ENCODE measurements at regions not wholly inside any gene's neighbourhood (a gene's known extent, or its start where the extent isn't known, plus 50 kb on each side); places are given as distances from the start of the nearest gene placed in this dataset.

DNA sequence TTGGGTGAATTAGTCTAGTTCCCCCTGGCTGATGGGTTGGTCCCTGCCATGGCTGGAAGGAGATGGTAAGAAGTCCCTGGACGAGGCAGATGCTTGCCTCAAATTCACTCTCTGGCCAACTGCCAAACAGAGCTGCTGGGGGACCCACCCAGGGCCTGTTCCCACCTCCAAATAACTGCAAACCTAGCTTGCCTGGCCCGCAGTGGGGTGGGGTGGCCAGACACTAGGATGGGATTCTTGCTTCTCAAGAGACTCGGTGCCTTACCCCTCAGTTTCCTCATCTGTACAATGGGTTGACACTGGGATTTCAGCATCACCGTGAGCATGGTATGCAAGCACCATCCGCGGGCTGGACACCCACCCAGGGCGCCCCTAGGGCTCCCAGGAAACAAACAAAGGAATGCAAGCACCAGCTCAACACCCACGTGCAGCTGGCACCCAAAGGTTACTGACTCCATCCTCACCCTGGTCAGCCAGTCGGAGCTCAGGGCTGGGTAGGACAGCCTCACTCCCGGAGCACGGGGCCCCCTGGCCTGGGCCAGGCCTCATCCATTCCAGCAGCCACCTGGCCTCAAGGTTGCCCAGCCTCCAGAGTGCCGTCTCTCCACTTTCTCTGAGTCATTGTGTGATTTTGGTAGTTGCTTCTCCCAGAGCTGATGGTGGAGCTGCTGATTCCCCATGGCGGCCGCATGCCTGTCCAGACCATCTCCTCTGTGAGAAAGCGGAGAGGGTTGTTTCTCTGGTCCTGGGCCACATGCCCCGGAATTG is 205.2 kb upstream of the RTL1 start:
- no peak for DNase-seq (ENCODE audit: low read depth)

DNA sequence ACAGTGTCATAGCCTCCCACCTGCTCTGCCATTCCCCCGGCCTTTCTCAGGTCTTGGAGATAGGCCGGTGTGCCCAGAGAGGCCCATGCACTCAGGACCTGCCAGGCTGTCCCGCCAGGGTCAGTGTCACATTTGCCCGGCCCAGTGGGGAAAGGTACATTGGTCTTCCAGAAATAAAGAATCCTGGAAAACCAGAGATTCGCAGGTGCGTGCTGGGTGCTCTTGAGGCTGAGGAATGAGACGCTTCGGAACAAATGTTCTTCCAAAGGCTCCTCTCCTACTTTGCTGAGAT is 205.8 kb upstream of the RTL1 start:
- no peak for DNase-seq (ENCODE audit: low read depth)

DNA sequence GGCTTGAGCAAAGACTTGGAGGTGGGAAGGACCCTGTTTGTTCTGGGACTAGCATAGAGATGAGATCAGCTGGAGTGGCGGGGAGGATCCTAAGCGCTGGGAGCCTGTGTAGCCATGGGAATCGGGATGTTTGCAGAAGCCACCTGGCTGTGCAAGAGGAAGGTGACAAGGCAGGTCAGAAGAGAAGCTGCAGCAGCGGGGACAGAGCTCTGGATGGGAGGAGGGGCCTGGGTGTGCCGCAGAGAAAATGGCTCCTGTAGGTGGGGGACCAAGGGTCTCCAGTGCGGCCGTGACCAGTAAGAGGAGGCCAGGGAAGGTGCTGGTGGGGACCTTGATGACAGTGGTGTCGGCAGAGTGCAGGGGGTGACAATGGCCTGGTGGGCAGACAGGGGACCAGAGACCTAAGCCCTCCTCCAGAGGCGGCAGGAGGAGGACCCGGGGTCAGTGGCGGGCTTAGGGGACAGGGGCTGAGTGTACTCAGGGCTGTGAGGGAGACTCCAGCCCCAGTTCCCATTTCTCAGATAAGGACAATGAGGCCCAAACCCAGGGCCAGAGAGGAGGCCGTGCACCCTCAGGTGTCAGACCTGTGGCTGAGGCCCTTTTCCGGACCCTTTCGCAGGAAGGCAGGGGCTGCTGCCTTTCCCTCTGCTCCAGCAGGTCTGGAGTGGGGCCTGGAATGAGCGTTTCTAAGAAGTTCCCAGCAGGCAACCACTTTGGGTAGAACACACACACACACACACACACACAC is 206.6 kb upstream of the RTL1 start:
- no peak for DNase-seq (ENCODE audit: low read depth)

DNA sequence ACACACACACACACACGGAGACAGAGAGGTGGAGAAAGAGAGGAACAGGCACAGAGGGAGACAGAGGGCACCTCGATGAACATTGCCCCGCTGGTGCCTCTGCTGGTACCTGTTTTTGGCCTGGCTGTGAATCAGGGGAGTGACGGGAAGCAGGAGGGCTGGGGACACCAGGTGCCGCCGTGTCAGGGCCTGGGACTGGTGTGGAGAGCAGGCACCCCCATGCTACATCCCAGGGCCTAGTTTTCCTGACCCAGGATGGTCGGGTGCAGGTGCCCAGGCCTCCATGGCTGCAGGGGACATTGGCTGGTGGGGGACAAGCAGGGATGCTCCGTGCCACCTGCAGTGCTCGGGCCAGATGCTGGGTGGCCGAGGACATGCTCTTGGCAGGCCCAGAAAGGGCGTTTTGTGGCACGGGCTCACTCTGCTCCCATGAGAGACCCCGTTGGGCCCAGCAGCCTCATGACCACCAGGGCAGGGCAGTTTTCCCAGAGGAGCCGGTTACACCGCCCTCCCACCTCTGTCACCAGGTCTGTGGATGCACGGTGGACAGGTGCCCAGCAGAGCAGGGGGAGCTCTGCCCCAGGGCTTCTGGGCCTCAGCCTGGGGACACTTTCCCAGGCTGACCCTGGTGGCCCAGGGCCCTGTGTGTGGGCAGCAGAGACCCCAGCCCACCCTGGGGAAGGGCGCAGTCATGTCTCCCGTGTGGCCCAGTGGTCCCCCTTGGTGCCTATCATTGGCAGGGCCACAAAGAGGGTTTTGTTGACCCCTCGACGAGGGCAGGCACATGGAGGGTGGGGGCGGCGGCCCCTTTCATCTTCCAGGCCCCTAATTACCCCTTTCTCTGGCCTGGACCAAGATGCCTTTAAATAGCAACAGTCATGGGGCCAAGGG is 207.5 kb upstream of the RTL1 start:
- no peak for DNase-seq (ENCODE audit: low read depth)

DNA sequence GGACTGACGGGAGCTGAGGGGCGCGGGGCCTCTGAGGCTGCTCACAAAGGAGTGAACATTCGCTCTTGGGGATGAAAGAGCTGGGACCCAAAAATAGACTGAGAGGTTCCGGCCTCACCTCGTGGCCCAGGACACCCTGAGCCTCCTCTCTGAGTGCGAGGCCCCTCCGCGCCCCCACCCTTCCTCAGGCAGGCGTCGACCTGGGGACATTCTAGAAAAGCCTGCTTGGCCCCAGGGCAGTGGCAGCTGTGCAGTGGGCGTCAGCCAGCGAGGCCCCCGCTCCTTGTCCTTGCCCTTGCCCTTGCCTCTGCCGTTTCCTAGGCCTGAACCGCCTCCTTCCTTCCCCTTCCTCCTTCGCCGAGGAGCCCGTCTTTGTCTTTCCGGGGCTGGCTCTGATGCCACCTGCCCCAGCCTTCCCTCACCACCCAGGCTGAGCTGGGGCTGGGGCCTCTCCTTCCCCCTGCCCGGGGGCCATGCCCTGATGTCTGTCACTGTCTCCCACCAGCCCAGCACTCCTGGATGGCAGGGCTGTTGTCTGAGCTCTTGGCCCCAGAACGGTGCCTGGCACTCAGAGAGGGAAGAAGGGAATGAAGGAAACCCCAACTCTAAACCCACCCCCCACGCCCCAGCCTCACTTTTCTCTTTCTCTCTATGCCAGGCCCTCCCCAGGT is 208.2 kb upstream of the RTL1 start:
- DNase-seq (ENCODE audit: low read depth), result no peak

DNA sequence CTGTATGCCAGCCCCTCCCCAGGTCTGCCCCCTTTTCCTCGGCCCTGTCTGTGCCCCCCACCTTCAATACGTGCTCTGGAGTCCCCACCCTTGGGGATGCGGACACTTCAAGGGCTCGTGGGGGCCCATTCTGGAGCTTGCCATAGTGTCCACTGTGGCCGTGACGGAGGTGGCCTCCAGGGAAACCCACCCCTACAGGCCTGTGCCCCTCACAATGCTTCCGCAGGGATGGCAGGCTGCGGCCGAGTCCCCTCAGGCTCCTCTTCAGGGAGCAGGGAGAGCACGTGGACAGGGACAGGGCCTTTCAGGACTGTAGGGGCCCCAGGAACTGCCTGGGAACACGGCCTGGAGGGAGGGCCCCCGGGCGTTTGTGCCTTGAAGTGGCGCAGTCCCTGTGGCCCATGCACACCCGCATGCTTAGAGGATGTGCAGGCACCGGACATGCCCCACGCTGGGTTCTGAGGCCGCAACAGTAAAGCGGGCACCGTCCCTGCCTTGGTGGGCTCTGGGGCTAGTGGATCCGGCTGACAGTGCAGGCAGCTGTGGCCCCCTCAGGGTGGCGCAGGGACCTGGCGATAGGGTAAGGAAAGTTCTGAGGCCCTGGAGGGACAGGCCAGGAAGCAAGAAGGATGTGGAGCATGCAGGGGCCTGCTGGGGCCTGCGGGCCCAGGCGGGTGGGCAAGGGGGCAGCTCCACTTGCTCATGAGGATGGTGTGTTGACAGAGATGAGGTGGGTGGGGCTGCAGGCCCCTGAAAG is 209.0 kb upstream of the RTL1 start:
- no peak for DNase-seq (ENCODE audit: low read depth)

DNA sequence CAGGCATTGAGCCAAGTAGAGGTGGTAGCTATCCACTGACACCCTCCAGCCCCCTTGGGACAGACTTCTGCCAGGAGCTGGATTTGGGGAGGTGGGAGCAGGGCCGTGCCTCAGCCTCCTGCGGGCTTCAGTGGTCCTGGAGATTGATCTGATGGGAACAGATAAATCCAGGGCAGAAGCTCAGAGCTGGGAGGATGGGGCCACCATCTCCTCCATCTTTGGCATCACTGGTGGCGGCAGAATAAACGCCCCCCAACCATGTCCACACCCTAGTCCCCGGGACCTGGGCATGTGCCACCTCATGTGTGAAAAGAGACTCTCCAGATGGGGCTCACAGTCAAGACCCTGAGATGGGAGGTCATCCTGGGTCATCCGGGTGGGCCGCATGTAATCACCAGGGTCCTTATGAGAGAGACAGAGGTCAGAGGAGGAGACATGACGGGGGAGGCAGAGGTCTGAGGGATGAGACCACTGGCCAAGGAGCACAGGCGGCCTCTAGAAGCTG is 209.6 kb upstream of the RTL1 start:
- DNase-seq (ENCODE audit: low read depth), result no peak

DNA sequence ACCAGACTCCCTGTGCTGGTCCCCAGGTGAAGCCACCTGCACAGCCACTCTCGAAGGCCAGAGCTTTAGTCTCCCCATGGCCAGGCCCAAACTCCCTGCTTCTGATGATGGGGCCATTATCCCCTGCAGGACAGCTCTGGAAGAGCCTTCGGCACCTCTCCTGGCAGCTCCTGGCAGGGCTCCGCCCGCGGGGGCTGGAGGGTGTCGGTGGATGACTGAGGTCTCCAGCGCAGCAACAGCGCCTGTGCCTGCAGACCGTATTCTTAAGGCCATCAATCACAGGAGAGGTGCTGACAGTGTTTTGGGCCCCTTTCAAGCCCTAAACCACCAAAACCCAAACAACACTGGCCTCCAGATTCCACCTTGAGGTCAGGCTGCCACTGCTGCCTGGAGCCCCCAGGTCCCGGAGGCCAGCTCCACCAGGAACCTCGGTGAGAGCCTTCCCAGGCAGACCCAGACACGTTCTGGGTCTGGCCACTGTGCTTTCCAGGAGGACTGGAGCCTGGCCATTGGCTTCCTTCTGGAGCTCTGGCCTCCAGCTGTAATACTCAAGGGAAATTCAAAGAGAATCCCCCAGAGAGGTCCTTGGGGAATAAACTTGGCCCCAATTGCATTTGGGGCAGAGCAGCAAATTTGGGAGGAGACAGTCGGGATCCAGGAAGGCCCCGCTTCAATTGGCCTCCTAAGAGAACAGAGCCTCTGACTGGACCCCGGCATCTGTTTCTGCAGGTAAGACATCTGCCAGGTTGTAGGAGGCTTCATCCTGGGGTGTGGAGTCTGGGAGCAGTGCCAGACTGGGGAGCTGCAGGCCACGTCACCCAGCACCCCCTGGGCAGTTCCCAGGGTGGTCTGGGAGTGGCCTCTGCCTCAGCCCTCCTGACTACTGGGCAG is 210.6 kb upstream of the RTL1 start:
- no peak for DNase-seq (ENCODE audit: low read depth)

DNA sequence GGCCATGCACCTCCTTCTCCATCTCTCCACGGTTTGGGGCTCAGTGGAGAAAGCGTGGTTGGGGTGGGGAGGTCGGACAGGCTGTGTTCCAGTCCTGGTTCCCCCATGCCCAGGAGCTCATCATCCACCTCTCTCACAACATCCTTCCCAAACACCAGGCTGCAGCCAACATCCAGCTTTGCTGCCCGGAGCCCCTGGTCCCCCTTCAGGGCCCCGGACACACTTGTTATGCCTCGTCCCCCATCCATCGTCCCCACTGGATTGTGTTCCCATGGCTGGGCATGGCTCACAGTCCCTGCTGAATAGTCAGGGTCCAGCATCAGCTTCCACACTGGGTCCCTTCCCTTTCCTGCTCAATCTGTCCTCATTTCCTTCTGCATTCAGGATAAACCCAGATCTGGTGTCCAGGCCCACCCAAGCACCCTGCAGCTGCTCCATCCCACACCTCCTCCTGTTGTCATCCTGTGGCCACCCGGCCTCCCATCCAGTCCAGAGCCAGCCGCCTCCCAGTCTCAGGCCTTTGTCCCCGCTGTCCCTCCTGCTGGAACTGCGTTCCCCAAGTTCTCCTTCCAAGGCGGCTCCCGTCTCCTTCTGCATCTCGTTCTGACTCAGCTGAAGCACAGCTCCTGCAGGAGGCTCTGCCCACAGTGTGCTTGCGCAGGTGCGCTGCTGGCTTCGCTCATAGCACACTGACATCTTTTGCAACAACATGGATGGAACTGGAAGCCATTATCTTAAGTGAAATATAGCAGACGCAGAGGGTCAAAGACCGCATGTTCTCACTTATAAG is 211.4 kb upstream of the RTL1 start:
- DNase-seq (ENCODE audit: low read depth), result no peak

DNA sequence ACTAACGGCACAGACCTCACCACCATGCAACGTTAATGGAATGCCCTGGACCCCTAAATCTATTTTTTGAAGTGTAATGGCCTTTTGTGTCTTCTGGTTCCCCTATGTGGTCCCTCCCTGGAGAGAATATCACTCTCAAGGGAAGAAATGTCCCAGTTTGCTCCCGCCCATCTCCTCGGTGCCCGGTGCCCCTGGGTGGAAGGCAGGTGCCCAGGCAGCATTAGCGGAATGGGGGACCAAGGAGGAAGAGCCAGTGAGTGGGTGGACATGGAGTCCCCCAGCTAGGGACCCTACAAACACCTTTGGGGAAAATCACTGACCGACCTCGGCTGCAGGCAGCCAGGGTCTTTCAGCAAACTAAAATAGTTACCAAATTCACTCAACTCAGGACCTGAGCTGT is 212.1 kb upstream of the RTL1 start:
- no peak for DNase-seq (ENCODE audit: low read depth)

DNA sequence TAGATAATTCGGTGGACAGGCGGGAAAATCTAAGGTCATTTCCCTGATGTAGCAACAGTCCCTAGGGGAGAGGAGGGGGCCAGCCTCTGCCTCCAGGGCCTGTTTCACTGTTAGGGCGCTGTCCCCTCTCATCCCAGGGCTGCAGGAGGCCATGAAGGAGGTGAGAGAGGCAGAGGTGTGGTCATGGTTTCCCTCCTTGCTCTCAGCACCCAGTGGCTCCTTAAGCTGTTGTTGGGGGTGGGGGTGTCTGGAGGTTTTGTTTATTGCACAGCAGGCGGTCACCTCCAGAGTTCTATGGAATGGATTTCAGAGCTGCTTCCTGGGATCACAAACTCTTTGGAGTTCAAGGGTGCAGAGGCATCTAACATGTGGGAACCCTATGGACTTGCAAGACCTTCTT is 212.5 kb upstream of the RTL1 start:
- no peak for DNase-seq (ENCODE audit: low read depth)

DNA sequence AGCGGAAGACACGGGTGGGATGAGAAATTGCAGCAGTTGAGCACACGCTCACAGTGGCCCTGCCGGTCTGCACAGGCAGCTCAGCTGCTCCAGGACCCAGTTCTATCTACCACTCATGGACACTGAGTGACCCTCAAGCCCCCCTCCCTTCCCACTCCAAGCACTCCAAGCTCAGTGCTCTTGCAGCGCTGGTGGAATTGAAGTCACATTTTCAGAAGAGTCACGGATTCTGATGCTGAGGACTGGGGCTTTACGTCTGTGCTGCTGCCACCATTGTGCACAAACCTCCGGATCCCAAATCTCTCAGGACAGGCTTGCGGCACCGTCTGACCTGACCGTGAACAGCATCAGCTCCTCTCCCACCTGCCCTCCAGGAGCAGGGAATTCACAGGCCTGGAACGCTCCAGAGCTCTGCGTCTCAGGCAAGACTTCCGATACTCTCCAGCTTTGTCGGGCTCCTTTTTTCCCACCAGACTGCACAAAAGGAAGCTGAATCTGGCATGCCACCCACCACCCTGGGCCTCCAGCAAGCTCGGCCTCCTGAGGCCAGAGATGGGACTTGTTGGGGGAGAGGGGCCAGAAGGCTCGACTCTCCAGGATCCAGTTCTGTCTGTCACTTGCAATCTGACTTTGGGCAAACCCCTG is 213.1 kb upstream of the RTL1 start:
- no peak for DNase-seq (ENCODE audit: low read depth)

DNA sequence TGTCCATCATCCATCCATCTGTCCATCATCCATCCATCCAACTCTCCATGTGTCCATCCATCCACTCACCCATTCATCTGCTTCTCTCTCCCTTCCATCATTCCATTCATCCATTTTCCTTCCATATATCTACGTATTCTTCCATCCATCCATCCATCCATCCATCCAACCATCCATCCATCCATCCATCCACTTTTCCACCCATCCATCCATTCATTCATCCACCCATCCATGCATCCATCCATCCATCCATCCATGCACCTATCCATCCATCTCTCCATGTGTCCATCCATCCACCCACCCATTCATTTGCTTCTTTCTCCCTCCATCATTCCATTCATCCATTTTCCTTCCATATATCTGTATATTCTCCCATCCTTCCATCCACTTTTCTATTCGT is 214.0 kb upstream of the RTL1 start:
- DNase-seq (ENCODE audit: low read depth), result no peak

DNA sequence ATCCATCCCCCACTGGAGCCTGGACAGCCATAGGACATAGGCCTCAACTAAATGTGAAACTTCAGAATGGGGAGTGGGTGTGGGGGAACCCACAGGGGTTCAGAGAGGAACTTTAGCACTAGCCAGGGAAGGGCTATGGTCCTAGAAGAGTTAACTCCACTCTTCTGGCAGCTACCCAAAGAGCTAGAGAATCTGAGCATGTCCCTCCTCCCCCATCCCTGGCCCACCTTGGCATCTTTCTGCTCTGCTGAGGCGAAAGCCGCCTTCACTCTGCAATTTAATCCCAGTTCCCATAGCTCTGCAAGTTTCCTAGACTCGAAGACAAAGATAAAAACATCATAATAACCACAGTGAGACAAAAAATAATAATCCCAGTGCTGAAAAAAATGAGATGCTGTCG is 214.7 kb upstream of the RTL1 start:
- DNase-seq (ENCODE audit: low read depth), result no peak

DNA sequence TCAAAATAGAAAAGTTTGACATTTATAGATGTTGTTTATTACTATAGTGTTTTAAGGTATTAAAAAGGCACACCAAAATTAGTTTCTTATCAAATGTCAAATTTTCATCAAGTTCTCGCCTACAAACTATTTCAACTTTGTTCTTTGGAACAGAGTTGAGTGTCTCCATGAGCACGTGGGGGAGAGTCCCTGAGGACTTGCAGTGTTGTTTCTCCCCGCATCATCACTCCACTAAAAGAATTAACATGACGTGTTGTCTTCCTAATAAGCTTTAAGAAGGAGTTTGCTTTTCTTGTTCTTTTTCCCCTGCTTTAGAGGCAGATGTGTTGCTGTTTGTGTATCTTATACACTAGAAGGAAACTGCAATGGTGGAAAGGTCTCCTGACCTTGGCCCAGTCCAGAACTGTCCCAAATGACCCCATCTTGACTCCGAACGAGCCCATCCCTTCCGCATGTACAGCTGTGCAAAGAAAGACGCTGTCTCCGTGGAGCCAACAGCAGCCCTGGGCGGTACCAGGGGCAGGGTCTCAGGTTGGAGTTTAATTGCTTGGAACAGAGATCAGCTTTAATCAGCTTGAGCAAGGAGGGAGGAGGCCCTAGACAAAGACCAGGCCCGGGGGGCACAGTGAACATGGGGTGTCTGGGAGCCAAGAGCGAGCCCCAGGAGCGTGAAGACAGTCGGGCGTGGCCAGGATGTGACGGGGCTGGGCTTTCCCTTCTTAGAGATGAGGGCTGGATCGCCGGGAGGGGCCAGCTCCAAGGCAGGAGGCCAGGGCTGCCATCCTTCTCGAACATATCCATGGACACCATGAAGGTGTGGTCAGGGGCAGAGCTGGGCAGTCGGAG is 215.4 kb upstream of the RTL1 start:
- DNase-seq (ENCODE audit: low read depth), result no peak

DNA sequence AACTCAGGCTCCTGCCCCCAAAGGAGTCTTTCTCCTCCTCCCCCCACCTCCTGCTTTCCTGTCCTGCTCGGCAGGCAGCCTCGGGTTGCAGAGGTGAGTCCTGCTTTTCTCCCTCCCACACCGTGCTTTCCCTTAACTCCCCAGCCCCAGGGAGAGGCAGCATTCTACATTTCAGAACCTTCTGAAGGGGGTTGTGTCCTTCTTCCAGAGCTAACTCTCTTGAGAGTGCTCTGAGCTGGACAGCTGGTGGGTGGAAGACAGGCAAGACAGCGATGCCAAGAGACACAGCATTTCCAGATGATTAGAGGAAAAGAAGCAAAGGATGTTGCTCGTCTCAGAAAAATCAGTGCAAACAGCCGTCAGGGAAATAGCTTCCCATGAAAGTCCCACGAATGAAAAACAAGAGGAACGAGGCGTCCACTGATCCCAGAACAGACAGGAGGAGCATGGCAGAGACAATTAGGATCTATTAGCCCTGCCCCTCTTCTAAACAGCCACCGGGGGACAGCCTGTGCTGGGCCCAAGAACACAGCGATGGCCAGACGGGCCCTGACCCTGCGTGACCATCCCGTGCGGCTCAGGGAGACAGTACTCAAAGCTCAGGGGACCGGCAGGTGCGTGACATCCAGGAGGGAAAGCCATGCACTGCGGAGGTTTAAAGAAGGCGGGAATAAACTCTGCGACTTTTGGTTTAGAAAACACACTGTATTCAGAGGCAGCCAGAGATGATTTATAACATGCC is 216.5 kb upstream of the RTL1 start:
- DNase-seq (ENCODE audit: low read depth), result no peak
